H7 (cell line): ENCODE measurements at regions not wholly inside any gene's neighbourhood (a gene's known extent, or its start where the extent isn't known, plus 50 kb on each side); places are given as distances from the start of the nearest gene placed in this dataset.

Source experiments
- DNase-seq: peaks from one replicate; pipeline ENCODE4 v3.0.0; 2012
- H3K27me3 ChIP-seq: 2 replicates; pipeline ENCODE4 v1.6.0; 2011; ENCODE audit warnings: mild to moderate bottlenecking, low read length; ENCODE audit not compliant: control insufficient read depth, insufficient read depth
- H3K36me3 ChIP-seq: replicated peaks from 2 replicates; pipeline ENCODE4 v1.5.1; 2011; ENCODE audit warnings: low read length; ENCODE audit not compliant: control insufficient read depth, insufficient read depth
- H3K4me3 ChIP-seq: 2 replicates; pipeline ENCODE4 v1.5.1; 2011; ENCODE audit warnings: low read depth, mild to moderate bottlenecking, control low read depth, low read length, moderate library complexity; ENCODE audit not compliant: insufficient read depth

GRCh38 chr2:129281791-129282530 lies 697.5 kb upstream of the RAB6C start:
- Histone ChIP-seq H3K4me3 (no peak overlapping the region), H3K27me3 (no peaks in the 10 kb centered on the region), H3K36me3 (no peaks in the 10 kb centered on the region)
- no peak for DNase-seq

GRCh38 chr2:129285012-129285411 lies 694.5 kb upstream of the RAB6C start:
- no peaks in the 10 kb centered on the region for H3K27me3 ChIP-seq

GRCh38 chr2:129293326-129293725 lies 686.1 kb upstream of the RAB6C start:
- no peak for DNase-seq
- no peaks in the 10 kb centered on the region for H3K36me3 ChIP-seq
- no peak overlapping the region for H3K4me3 ChIP-seq
- no peaks in the 10 kb centered on the region for H3K27me3 ChIP-seq

More at GRCh38 chr2:129285012-129285411, 694.5 kb upstream of the RAB6C start:
- H3K4me3 ChIP-seq: no peak overlapping the region
- DNase-seq: no peak
- H3K36me3 ChIP-seq: no peaks in the 10 kb centered on the region

GRCh38 chr2:129296396-129296795 lies 683.1 kb upstream of the RAB6C start:
- no peaks in the 10 kb centered on the region for H3K36me3 ChIP-seq
- H3K4me3 ChIP-seq: no peak overlapping the region

GRCh38 chr2:129296806-129297205 lies 682.7 kb upstream of the RAB6C start:
- no peak overlapping the region for H3K4me3 ChIP-seq
- DNase-seq: no peak
- no peaks in the 10 kb centered on the region for H3K27me3 ChIP-seq
- no peaks in the 10 kb centered on the region for H3K36me3 ChIP-seq

More at GRCh38 chr2:129296396-129296795, 683.1 kb upstream of the RAB6C start:
- no peak for DNase-seq
- no peaks in the 10 kb centered on the region for H3K27me3 ChIP-seq

- no peak overlapping the region for H3K4me3 ChIP-seq
- no peaks in the 10 kb centered on the region for H3K36me3 ChIP-seq
- DNase-seq: peak; percentile 55
Observed at GRCh38 chr2:129297430-129297829, 682.0 kb upstream of the RAB6C start.

GRCh38 chr2:129299338-129299737 lies 680.1 kb upstream of the RAB6C start:
- Histone ChIP-seq H3K36me3 (no peaks in the 10 kb centered on the region), H3K4me3 (no peak overlapping the region), H3K27me3 (no peaks in the 10 kb centered on the region)
- no peak for DNase-seq

More at GRCh38 chr2:129297430-129297829, 682.0 kb upstream of the RAB6C start:
- no peaks in the 10 kb centered on the region for H3K27me3 ChIP-seq

GRCh38 chr2:129299756-129300155 lies 679.7 kb upstream of the RAB6C start:
- no peak for DNase-seq
- Histone ChIP-seq H3K4me3 (no peak overlapping the region), H3K27me3 (no peaks in the 10 kb centered on the region), H3K36me3 (no peaks in the 10 kb centered on the region)

GRCh38 chr2:129300456-129300855 lies 679.0 kb upstream of the RAB6C start:
- Histone ChIP-seq H3K27me3 (no peaks in the 10 kb centered on the region), H3K36me3 (no peaks in the 10 kb centered on the region), H3K4me3 (no peak overlapping the region)
- DNase-seq: no peak

GRCh38 chr2:129301431-129301913 lies 678.0 kb upstream of the RAB6C start:
- Histone ChIP-seq H3K36me3 (no peaks in the 10 kb centered on the region), H3K4me3 (no peak overlapping the region), H3K27me3 (no peaks in the 10 kb centered on the region)
- no peak for DNase-seq

- Histone ChIP-seq H3K4me3 (no peak overlapping the region), H3K27me3 (no peaks in the 10 kb centered on the region), H3K36me3 (no peaks in the 10 kb centered on the region)
- DNase-seq: no peak
Observed at GRCh38 chr2:129302106-129302505, 677.4 kb upstream of the RAB6C start.

- H3K36me3 ChIP-seq: no peaks in the 10 kb centered on the region
- DNase-seq: no peak
- H3K27me3 ChIP-seq: no peaks in the 10 kb centered on the region
- no peak overlapping the region for H3K4me3 ChIP-seq
Observed at GRCh38 chr2:129302561-129303183, 676.8 kb upstream of the RAB6C start.

- H3K27me3 ChIP-seq: no peaks in the 10 kb centered on the region
- no peak for DNase-seq
- H3K4me3 ChIP-seq: no peak overlapping the region
- no peaks in the 10 kb centered on the region for H3K36me3 ChIP-seq
Observed at GRCh38 chr2:129314120-129314519, 665.3 kb upstream of the RAB6C start.

- Histone ChIP-seq H3K27me3 (no peaks in the 10 kb centered on the region), H3K4me3 (peak overlapping the region; percentile 36), H3K36me3 (no peaks in the 10 kb centered on the region)
- peak; percentile 28 for DNase-seq
Observed at GRCh38 chr2:129318581-129319421, 660.7 kb upstream of the RAB6C start.

GRCh38 chr2:129319422-129319717 lies 660.1 kb upstream of the RAB6C start:
- peak overlapping the region; percentile 36 for H3K4me3 ChIP-seq
- no peak for DNase-seq
- no peaks in the 10 kb centered on the region for H3K27me3 ChIP-seq
- H3K36me3 ChIP-seq: no peaks in the 10 kb centered on the region
